B cell (primary cell): ENCODE measurements at regions not wholly inside any gene's neighbourhood (a gene's known extent, or its start where the extent isn't known, plus 50 kb on each side); places are given as distances from the start of the nearest gene placed in this dataset.

Experiments used
- CTCF ChIP-seq: fragments of 200-600 bp; IDR thresholded peaks from one replicate; pipeline ENCODE4 v1.8.0; 2022; ENCODE audit warnings: antibody characterized with exemption, mild to moderate bottlenecking
- EZH2 ChIP-seq: IDR thresholded peaks from 2 replicates; pipeline ENCODE4 v1.6.1; 2012; ENCODE audit warnings: borderline replicate concordance, low read depth, mild to moderate bottlenecking, moderate library complexity, low read length; ENCODE audit not compliant: insufficient read depth, poor library complexity, severe bottlenecking

GRCh38 chr13:111666164-111666776, 345.8 kb downstream of the TEX29 start:
- TF ChIP-seq CTCF: no peak
- no peak for TF ChIP-seq EZH2
